HepG2 (cell line): ENCODE measurements at regions not wholly inside any gene's neighbourhood (a gene's known extent, or its start where the extent isn't known, plus 50 kb on each side); places are given as distances from the start of the nearest gene placed in this dataset.

Source experiments
- CHD2 ChIP-seq: IDR thresholded peaks from 2 replicates; pipeline ENCODE4 v1.6.1; 2011; ENCODE audit warnings: low read depth, low read length, improper control_type of control experiment
- DNMT1 ChIP-seq: sonication (generic); formaldehyde crosslinking; IDR thresholded peaks from 2 replicates; pipeline ENCODE4 v1.5.1; 2020; ENCODE audit warnings: mild to moderate bottlenecking, missing genetic modification reagents
- FOXJ3 ChIP-seq: sonication (generic); formaldehyde crosslinking; IDR thresholded peaks from 2 replicates; pipeline ENCODE4 v1.4.0; 2020; ENCODE audit warnings: missing genetic modification reagents, mild to moderate bottlenecking, borderline replicate concordance
- POLR2AphosphoS5 ChIP-seq: IDR thresholded peaks from 2 replicates; pipeline ENCODE4 v1.6.1; 2012; ENCODE audit warnings: low read depth, low read length
- RFX5 ChIP-seq: IDR thresholded peaks from 2 replicates; pipeline ENCODE4 v1.6.1; 2011; ENCODE audit warnings: low read depth, low read length, improper control_type of control experiment
- RXRA ChIP-seq: sonication (generic); formaldehyde crosslinking; IDR thresholded peaks from 2 replicates; pipeline ENCODE4 v1.5.1; 2020; ENCODE audit warnings: missing genetic modification reagents
- SP1 ChIP-seq, 2 experiments: fragments of 450-650 bp in 1 of 2; sonication (generic) in 1 of 2; formaldehyde crosslinking in 1 of 2; IDR thresholded peaks; 2 replicates each; pipeline versions ENCODE4 v1.4.0 to v1.6.1; 2016 to 2020; ENCODE audit warnings: missing genetic modification reagents in 1 of 2
- SUZ12 ChIP-seq: fragments of 150-350 bp; IDR thresholded peaks from 2 replicates; pipeline ENCODE4 v1.6.1; 2014; ENCODE audit warnings: low read depth, low read length
- ZNF30 ChIP-seq: sonication (generic); formaldehyde crosslinking; IDR thresholded peaks from 2 replicates; pipeline ENCODE4 v1.5.0; 2020; ENCODE audit warnings: mild to moderate bottlenecking, missing genetic modification reagents
- TF ChIP-seq, protein P1 (sequence below): sonication (generic); formaldehyde crosslinking; IDR thresholded peaks from 2 replicates; pipeline ENCODE4 v1.4.0; 2020; ENCODE audit warnings: missing genetic modification reagents
- TF ChIP-seq, protein P2 (sequence below): sonication (generic); formaldehyde crosslinking; IDR thresholded peaks from 2 replicates; pipeline ENCODE4 v1.5.0; 2020; ENCODE audit warnings: missing genetic modification reagents, mild to moderate bottlenecking, borderline replicate concordance

DNA sequence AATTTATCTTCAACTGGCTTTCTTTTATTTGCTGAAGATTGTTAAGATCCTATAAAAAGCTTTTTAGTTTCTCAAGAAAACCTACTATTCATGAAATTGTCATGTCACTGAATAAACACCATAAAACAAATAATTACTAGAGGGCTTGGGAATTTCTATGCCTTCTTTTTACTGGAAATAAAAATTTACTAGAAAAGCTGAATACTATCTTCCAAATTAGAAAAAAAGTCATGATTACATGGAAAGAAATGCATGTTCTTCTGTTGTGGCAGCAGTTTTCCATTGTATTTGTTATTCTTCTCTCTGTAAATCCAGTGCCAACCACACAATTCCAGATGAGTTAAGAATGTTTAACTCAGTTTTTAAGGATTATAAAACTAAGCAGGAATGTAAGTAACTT lies 153.8 kb downstream of the RAP2B start:
- TF ChIP-seq SP1 (IDR thresholded peaks at IDR 0.05): no peak
- TF ChIP-seq SP1 (CRISPR knock-in tag; IDR thresholded peaks at IDR 0.05): no peak
- no peak for TF ChIP-seq FOXJ3 (CRISPR knock-in tag)
- TF ChIP-seq ZNF30 (CRISPR knock-in tag): no peak
- TF ChIP-seq DNMT1: no peak
- TF ChIP-seq RXRA (CRISPR knock-in tag): no peak
- TF ChIP-seq RFX5: no peak
- TF ChIP-seq, protein P1, sequence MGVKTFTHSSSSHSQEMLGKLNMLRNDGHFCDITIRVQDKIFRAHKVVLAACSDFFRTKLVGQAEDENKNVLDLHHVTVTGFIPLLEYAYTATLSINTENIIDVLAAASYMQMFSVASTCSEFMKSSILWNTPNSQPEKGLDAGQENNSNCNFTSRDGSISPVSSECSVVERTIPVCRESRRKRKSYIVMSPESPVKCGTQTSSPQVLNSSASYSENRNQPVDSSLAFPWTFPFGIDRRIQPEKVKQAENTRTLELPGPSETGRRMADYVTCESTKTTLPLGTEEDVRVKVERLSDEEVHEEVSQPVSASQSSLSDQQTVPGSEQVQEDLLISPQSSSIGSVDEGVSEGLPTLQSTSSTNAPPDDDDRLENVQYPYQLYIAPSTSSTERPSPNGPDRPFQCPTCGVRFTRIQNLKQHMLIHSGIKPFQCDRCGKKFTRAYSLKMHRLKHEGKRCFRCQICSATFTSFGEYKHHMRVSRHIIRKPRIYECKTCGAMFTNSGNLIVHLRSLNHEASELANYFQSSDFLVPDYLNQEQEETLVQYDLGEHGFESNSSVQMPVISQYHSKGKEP (CRISPR knock-in tag): no peak
- TF ChIP-seq, protein P2, sequence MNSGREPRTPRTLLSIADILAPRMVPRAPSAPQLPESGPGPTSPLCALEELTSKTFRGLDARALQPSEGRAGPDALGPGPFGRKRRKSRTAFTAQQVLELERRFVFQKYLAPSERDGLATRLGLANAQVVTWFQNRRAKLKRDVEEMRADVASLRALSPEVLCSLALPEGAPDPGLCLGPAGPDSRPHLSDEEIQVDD (CRISPR knock-in tag): no peak
- no peak for TF ChIP-seq SUZ12
- TF ChIP-seq CHD2: no peak
- no peak for TF ChIP-seq POLR2AphosphoS5
